Neural progenitor cell (in vitro differentiated cells): ENCODE measurements at regions not wholly inside any gene's neighbourhood (a gene's known extent, or its start where the extent isn't known, plus 50 kb on each side); places are given as distances from the start of the nearest gene placed in this dataset.
"Not testable (repeated sequence)": the region's sequence is repeated elsewhere in the genome, so short reads cannot be mapped to it uniquely, and the experiment has no call there.

Experiments used
- DNase-seq: peaks from one replicate; pipeline ENCODE4 v3.0.0-alpha.2; 2016; ENCODE audit warnings: low spot score
- H2AFZ ChIP-seq: fragments of 200-600 bp; sonication (generic); replicated peaks from 2 replicates; pipeline ENCODE4 v1.6.1; 2016; ENCODE audit warnings: antibody characterized with exemption
- H3F3A ChIP-seq: fragments of 200-600 bp; sonication (generic); 2 replicates; pipeline ENCODE4 v1.6.1; 2016; ENCODE audit warnings: antibody characterized with exemption, low read depth
- H3K27ac ChIP-seq: fragments of 200-600 bp; sonication (generic); 2 replicates; pipeline ENCODE4 v1.5.1; 2016; ENCODE audit warnings: mild to moderate bottlenecking
- H3K27me3 ChIP-seq: fragments of 200-600 bp; sonication (generic); 2 replicates; pipeline ENCODE4 v1.6.1; 2016; ENCODE audit warnings: mild to moderate bottlenecking, moderate library complexity
- H3K36me3 ChIP-seq: fragments of 200-600 bp; sonication (generic); 2 replicates; pipeline ENCODE4 v1.5.1; 2016
- H3K4me1 ChIP-seq: fragments of 200-600 bp; sonication (generic); 2 replicates; pipeline ENCODE4 v1.6.1; 2016; ENCODE audit warnings: mixed run types
- H3K4me2 ChIP-seq: fragments of 200-600 bp; sonication (generic); 2 replicates; pipeline ENCODE4 v1.6.1; 2016
- H3K4me3 ChIP-seq: fragments of 200-600 bp; sonication (generic); 2 replicates; pipeline ENCODE4 v1.5.1; 2016
- H3K79me2 ChIP-seq: fragments of 200-600 bp; sonication (generic); 2 replicates; pipeline ENCODE4 v1.6.1; 2016; ENCODE audit warnings: low read depth
- H3K9ac ChIP-seq: fragments of 200-600 bp; sonication (generic); 2 replicates; pipeline ENCODE4 v1.6.1; 2016
- H3K9me3 ChIP-seq: fragments of 200-600 bp; sonication (generic); 2 replicates; pipeline ENCODE4 v1.5.1; 2016; ENCODE audit warnings: low read depth
- H4K20me1 ChIP-seq: fragments of 200-600 bp; sonication (generic); 2 replicates; pipeline ENCODE4 v1.6.1; 2016; ENCODE audit warnings: low read depth
- H3K27ac Mint-ChIP-seq: 3 replicates; pipeline ENCODE4 v1.8.0; 2021; ENCODE audit warnings: mixed read lengths
- H3K27me3 Mint-ChIP-seq: 2 replicates; pipeline ENCODE4 v1.8.0; 2022; ENCODE audit warnings: low read depth, mild to moderate bottlenecking, inconsistent platforms, moderate library complexity, mixed read lengths; ENCODE audit not compliant: insufficient read depth
- H3K36me3 Mint-ChIP-seq: 3 replicates; pipeline ENCODE4 v1.8.0; 2021; ENCODE audit warnings: mixed read lengths
- H3K4me1 Mint-ChIP-seq: 3 replicates; pipeline ENCODE4 v1.8.0; 2021; ENCODE audit warnings: mixed read lengths
- H3K4me3 Mint-ChIP-seq: 3 replicates; pipeline ENCODE4 v1.8.0; 2021; ENCODE audit warnings: mild to moderate bottlenecking, moderate library complexity, mixed read lengths
- H3K9me3 Mint-ChIP-seq: 3 replicates; pipeline ENCODE4 v1.8.0; 2020; ENCODE audit warnings: mixed read lengths
- EZH2 ChIP-seq: fragments of 200-600 bp; sonication (generic); IDR thresholded peaks from 2 replicates; pipeline ENCODE4 v1.6.1; 2017; ENCODE audit warnings: antibody characterized with exemption, mild to moderate bottlenecking, moderate library complexity
- EZH2phosphoT487 ChIP-seq: fragments of 200-600 bp; sonication (generic); IDR thresholded peaks from 2 replicates; pipeline ENCODE4 v1.6.1; 2017; ENCODE audit warnings: antibody characterized with exemption
- TF ChIP-seq, protein P1 (sequence below): fragments of 200-600 bp; sonication (generic); IDR thresholded peaks from 2 replicates; pipeline ENCODE4 v1.5.1; 2017; ENCODE audit warnings: antibody characterized with exemption, mild to moderate bottlenecking

DNA sequence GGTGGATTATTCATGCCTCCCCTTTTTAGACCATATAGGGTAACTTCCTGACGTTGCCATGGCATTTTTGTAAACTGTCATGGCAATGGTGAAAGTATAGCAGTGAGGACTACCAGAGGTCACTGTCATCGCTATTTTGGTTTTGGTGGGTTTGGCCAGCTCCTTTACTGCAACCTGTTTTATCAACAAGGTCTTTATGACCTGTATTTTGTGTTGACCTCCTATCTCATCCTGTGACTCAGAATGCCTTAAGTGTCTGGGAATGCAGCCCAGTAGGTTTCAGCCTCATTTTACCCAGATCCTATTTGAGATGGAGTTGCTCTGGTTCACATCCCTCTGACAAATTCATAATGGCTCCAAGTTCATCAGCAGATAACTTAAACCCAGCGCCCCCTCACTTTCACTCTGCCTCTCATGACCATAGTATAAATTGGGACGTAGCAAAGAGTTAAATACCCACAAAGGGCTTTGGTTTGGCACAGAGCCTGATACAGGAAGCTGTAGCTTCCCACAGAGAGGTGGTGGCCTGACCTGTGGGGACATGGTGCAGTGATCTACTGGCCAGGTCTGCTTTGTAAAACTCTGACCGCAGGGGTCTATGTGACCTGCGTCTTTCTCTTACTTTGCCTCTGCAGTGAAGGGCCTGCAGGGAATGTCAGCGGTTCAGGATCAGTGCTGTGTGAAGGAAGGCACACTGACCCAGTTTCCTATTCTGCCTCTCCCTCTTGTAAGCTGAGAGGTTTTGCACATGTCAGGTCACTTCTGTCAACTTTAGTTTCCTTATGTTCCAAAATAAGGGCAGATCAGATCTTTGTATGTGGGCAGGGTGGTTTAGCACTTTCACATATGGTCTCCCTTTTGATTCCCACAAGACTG, 78.1 kb upstream of the ZNF644 start:
- H4K20me1 ChIP-seq, result no peaks in the 10 kb centered on the region
- DNase-seq, result no peak
- Mint-ChIP-seq H3K4me3 (no peak overlapping the region), H3K36me3 (no peaks in the 10 kb centered on the region), H3K4me1 (peaks cover 22% of the 10 kb centered on the region), H3K27me3 (peaks cover 3% of the 10 kb centered on the region), H3K27ac (no peak overlapping the region), H3K9me3 (peaks cover 4% of the 10 kb centered on the region)
- no peaks in the 10 kb centered on the region for H3K36me3 ChIP-seq
- H3F3A ChIP-seq, result no peaks in the 10 kb centered on the region
- H3K27me3 ChIP-seq, result no peaks in the 10 kb centered on the region
- H2AFZ ChIP-seq, result peak overlapping the region; percentile 31
- TF ChIP-seq, protein P1, sequence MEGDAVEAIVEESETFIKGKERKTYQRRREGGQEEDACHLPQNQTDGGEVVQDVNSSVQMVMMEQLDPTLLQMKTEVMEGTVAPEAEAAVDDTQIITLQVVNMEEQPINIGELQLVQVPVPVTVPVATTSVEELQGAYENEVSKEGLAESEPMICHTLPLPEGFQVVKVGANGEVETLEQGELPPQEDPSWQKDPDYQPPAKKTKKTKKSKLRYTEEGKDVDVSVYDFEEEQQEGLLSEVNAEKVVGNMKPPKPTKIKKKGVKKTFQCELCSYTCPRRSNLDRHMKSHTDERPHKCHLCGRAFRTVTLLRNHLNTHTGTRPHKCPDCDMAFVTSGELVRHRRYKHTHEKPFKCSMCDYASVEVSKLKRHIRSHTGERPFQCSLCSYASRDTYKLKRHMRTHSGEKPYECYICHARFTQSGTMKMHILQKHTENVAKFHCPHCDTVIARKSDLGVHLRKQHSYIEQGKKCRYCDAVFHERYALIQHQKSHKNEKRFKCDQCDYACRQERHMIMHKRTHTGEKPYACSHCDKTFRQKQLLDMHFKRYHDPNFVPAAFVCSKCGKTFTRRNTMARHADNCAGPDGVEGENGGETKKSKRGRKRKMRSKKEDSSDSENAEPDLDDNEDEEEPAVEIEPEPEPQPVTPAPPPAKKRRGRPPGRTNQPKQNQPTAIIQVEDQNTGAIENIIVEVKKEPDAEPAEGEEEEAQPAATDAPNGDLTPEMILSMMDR, result no peak
- TF ChIP-seq EZH2phosphoT487 (no peak), EZH2 (no peak)
- H3K4me2 ChIP-seq, result no peak overlapping the region
- H3K4me1 ChIP-seq, result peaks cover 13% of the 10 kb centered on the region
- H3K79me2 ChIP-seq, result no peaks in the 10 kb centered on the region
- H3K4me3 ChIP-seq, result no peak overlapping the region
- no peak overlapping the region for H3K27ac ChIP-seq
- no peak overlapping the region for H3K9ac ChIP-seq
- H3K9me3 ChIP-seq, result no peaks in the 10 kb centered on the region

GRCh38 chr1:91098299-91098906, 76.6 kb upstream of the ZNF644 start:
- H3K9ac ChIP-seq, result no peak overlapping the region
- peaks cover 4% of the 10 kb centered on the region for H3K9me3 Mint-ChIP-seq
- H3K27ac ChIP-seq, result no peak overlapping the region
- peaks cover 13% of the 10 kb centered on the region for H3K4me1 Mint-ChIP-seq
- no peak for DNase-seq
- H3K4me3 ChIP-seq, result no peak overlapping the region
- H3K79me2 ChIP-seq, result no peaks in the 10 kb centered on the region
- no peaks in the 10 kb centered on the region for H3K27me3 ChIP-seq
- peaks cover 3% of the 10 kb centered on the region for H3K27me3 Mint-ChIP-seq
- H3K27ac Mint-ChIP-seq, result no peak overlapping the region
- no peaks in the 10 kb centered on the region for H3K9me3 ChIP-seq
- no peaks in the 10 kb centered on the region for H4K20me1 ChIP-seq
- H3K4me1 ChIP-seq, result no peaks in the 10 kb centered on the region
- H2AFZ ChIP-seq, result no peak overlapping the region
- TF ChIP-seq EZH2 (no peak), EZH2phosphoT487 (no peak)
- TF ChIP-seq, protein P1, result no peak
- no peak overlapping the region for H3K4me3 Mint-ChIP-seq
- H3K36me3 ChIP-seq, result no peaks in the 10 kb centered on the region
- H3F3A ChIP-seq, result no peaks in the 10 kb centered on the region
- H3K36me3 Mint-ChIP-seq, result no peaks in the 10 kb centered on the region
- H3K4me2 ChIP-seq, result no peak overlapping the region

- not testable (repeated sequence) for H3K27me3 ChIP-seq, H3K27ac ChIP-seq, H3K9me3 ChIP-seq, H4K20me1 ChIP-seq, H3K27me3 Mint-ChIP-seq, H3K4me2 ChIP-seq, H3F3A ChIP-seq, H3K36me3 Mint-ChIP-seq, H3K9me3 Mint-ChIP-seq, H3K4me3 ChIP-seq, H3K36me3 ChIP-seq, H3K27ac Mint-ChIP-seq, H3K79me2 ChIP-seq, H3K4me3 Mint-ChIP-seq, H3K9ac ChIP-seq, H2AFZ ChIP-seq, DNase-seq
- peaks cover 26% of the 10 kb centered on the region for H3K4me1 Mint-ChIP-seq
- peaks cover 11% of the 10 kb centered on the region for H3K4me1 ChIP-seq
Measured at GRCh38 chr1:91095321-91095720, 73.5 kb upstream of the ZNF644 start.

GRCh38 chr1:91092503-91092902, 70.7 kb upstream of the ZNF644 start:
- Mint-ChIP-seq H3K27me3 (peaks cover 3% of the 10 kb centered on the region), H3K36me3 (no peaks in the 10 kb centered on the region), H3K4me3 (no peak overlapping the region), H3K9me3 (peaks cover 27% of the 10 kb centered on the region), H3K4me1 (peaks cover 16% of the 10 kb centered on the region), H3K27ac (no peak overlapping the region)
- Histone ChIP-seq H3K27ac (no peak overlapping the region), H3K36me3 (no peaks in the 10 kb centered on the region), H3K27me3 (no peaks in the 10 kb centered on the region), H3F3A (no peaks in the 10 kb centered on the region), H2AFZ (no peak overlapping the region), H3K4me3 (no peak overlapping the region), H3K9ac (no peak overlapping the region), H3K4me2 (peak overlapping the region; percentile 43), H3K9me3 (peaks cover 7% of the 10 kb centered on the region), H4K20me1 (no peaks in the 10 kb centered on the region), H3K79me2 (no peaks in the 10 kb centered on the region), H3K4me1 (peaks cover 11% of the 10 kb centered on the region)
- TF ChIP-seq EZH2phosphoT487 (no peak), EZH2 (no peak)
- TF ChIP-seq, protein P1, result no peak
- peak; percentile 53 for DNase-seq
